ENCODE measurements at regions not wholly inside any gene's neighbourhood (a gene's known extent, or its start where the extent isn't known, plus 50 kb on each side); places are given as distances from the start of the nearest gene placed in this dataset.

- TF ChIP-seq CTCF (IDR thresholded peaks at IDR 0.05; ENCODE audit: low read depth, low read length) (peak; percentile 82), EZH2phosphoT487 (IDR thresholded peaks at IDR 0.05; ENCODE audit: low read depth) (no peak)
Measured at GRCh38 chr3:90092994-90093393, 985.6 kb downstream of the EPHA3 start.

All from OCI-LY3 (cell line).